ENCODE measurements at regions not wholly inside any gene's neighbourhood (a gene's known extent, or its start where the extent isn't known, plus 50 kb on each side); places are given as distances from the start of the nearest gene placed in this dataset.
"Not testable (repeated sequence)": the region's sequence is repeated elsewhere in the genome, so short reads cannot be mapped to it uniquely, and the experiment has no call there.

DNA sequence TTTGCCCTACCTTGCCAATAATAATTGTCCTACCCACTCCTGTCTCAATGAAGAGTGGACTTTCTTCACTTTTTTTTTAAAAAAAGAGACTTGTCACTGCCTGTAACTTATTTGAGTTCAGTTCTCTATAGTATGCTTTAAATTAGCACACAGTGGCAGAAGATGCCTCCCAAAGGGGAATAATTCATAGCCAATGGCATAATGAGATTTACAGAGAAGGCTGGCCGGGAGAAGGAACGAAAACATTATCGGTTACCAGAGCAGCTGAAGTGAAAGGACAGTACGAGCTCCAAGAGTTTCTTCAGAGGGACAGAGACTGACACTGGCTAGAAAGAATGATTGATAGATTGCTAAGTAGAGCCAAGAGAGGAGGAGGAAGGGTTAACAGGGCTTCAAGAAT, 356.3 kb downstream of the EMP1 start:
- no peak for DNase-seq

DNA sequence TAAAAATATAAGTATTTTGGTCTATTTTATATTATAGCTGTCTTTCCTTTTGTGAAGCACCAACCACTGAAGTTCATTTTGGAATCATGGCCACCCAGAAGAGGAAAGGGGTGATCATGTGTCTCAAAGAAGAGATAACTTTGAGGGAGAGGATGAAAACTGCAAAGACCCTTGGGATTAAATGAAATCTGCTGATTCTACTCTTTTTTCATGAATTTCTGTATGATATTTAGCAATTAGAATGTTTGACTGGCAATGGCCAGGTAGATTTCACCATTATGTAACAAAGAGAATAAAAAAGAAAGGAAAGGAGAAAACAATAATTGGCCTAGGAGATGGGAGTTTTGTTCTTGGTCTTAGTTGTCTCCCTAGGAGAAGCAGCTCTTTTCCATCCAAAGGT, 350.8 kb downstream of the EMP1 start:
- DNase-seq: no peak

DNA sequence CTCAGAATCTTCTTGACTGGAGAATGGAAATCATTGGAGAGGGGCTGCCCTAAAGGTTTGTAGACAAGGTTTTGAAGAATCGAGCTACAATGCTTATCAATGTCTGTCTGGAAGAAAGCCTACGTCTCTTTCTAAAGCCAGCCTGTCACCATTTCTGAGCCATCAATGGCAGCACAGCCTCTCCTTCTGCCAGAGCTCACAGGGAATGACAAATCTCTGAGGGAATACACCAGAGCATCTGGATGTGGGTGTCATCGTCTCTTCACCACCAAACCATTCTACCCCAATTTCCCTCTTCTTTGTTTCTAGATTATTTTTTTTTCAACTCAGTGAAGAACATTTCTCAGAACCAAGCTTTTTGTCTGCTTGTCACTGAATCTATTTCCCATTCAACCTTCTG, 349.7 kb downstream of the EMP1 start:
- DNase-seq: no peak

DNA sequence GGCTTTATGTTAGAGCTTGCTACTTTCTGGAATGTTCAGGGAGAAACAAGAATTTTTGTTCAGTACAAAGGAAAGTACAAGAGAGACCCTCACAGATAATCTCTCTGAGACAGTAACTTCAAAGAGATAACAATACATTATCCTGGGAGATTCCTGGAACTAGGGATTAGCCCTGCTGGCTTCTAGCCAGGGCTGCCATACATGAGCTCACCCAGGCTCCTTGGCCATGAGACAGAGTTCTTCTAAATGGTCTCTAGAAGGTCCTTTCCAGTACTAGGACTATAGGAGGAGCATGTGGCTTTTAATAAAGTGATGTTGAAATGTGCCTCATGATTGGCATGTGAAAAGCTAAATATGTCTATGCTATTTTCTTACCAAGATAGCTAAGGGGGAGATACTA, 342.5 kb downstream of the EMP1 start:
- no peak for DNase-seq

DNA sequence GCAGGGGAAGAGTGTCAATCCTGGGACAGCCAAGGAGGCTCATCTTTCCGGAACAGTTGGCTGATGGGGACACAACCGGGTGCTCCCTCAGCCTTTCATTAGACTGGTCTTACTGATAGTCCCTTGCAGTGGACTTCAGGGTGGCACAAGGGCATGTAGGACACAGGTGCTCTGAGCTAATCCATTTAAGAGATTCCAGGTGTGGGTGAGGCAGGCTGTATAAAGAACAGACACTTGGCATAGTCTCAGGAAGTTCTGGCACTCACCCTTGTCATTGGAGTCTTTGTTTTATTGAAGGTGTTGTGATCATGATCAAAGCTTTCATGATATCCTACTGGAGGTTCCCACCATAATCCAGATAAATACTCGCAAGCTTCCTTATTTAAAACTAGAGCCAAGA, 341.6 kb downstream of the EMP1 start:
- no peak for DNase-seq

DNA sequence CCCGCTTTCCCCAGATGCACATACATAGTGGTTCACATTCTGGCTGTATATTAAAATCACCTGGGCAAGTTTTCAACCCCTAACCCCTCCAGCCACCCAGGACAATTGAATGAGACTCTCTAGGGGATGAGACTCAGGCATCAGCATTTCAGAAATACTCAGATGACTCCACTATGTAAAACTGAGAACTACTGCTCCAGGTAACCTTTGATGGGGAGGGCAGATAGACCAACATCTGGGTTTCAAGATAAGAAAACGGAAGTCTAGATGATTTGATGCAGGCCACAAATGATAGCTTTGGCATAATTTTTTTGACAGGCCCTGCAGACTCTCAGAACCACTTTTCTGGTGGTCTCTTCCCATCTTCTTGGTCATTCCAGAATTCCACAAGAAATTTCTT, 341.1 kb downstream of the EMP1 start:
- no peak for DNase-seq

DNA sequence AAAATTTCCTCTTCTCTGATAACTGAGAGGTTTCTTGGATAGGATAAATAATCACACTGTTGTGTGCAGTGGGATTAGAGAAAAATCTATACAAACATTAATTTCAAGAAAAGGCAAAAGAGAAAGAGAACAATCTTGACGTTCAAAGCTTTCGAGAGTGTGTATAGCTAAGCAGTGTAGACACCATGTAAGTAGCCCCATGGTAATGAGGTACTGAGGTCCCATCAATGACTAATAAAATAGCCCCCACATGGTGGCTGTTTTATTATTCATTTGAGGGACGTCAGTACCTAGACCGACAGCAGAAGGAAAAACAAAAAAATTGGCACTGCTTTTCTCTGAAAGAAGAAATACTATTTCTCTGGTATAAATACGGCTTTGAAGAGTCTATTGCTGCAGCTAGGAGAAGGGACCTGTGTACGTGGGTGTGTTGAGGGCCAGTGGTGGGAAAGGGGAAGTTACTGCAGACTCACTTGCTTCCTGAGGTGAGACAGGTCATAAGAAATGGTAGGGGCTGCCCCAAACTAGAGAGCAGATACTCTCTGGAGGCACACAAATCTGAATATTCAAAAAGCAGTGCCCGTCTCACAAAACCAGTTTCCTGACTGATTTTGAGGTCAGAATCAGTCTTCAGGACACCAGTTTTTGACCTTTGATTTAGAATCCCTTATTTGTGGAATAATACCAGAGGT, 339.8 kb downstream of the EMP1 start:
- no peak for DNase-seq

DNA sequence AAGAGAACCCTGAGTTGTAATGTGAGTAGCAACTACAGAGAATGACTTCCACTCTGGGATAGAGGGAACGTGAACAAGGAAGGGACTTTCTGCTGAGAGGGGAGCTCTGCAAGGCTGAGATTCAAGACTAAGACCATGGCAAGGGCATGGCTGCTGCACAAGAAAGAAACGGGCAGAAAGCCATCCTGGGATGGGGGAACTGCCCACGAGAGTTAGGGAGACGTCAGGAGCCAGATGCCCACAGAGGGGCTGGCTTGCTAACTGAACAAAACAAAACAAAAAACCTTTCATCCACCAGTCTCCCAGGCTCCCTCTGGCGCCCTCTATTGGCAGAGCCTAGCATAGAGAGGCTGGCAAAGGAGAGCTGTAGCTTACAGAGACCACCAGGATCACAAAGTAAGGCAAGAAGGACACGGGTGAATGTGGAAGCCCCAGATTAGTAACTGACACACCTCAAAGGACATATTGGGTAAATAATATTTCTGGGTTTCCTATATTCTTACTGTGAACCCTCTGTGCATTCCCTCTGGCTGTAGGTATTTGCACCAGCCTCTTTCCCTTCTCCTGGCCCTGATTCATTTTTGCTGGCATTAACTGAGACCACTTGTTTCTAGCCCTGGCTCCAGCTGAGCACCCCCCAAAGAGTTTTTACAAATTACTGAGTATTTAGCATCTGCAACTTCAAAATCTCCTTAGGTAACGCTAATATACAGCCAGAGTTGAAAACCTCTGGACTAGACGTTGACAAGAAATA, 338.3 kb downstream of the EMP1 start:
- no peak for DNase-seq

DNA sequence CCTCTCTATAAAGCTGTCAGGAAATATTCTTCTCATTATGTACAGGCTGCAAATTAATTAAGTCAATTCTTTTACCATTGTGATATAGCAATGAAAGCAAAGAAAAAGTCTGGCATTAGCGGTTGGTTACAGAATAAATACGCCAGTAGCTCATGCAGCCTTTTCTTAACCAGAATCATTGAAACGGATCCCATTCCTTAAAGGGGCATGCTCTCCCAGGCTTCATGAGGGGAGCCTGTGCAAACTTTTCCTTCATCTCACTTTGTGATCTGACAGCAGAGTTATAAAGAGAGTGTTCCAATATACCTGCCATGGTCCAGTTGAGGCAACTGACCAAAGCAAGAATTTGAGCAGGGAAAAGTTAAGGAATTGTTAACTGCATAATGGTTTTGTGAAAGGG, 337.7 kb downstream of the EMP1 start:
- no peak for DNase-seq

DNA sequence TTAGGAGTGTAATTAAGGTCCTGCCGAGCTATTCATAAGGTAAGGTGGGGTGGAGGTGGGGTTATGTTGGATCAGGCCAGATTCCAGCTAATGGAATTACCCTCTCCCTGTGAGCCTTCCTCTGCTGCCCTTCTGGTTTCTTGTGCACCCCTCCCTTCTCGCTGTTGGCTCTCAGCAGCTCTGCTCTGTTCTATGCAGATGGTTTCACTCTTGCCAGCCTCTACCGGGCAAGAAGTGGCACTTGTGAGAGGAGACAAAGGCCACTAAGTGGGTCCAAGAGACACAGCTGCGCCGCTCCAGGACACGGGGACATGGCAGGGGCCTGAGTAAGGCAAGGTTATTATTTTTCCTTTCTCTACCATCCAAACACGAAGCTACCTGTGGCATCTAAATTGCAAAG, 334.4 kb downstream of the EMP1 start:
- no peak for DNase-seq

DNA sequence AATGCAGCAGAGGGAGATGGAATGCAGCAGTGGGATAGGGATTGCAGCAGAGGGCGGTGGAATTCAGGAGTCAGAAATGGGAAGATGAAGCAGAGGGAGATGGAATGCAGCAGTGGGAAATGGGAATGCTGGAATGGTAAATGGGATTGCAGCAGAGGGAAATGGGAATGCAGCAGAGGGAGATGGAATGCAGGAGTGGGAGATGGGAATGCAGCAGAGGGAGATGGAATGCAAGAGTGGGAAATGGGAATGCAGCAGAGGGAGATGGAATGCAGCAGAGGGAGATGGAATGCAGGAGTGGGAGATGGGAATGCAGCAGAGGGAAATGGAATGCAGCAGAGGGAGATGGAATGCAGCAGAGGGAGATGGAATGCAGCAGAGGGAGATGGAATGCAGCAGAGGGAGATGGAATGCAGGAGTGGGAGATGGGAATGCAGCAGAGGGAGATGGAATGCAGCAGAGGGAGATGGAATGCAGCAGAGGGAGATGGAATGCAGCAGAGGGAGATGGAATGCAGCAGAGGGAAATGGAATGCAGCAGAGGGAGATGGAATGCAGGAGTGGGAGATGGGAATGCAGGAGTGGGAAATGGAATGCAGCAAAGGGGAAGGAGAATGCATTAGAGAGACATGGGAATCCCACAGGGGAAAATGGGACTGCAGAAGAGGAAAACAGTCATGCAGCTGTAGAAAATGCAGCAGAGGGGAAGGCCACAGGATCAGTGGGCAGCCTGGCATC, 329.8 kb downstream of the EMP1 start:
- DNase-seq: not testable (repeated sequence)

DNA sequence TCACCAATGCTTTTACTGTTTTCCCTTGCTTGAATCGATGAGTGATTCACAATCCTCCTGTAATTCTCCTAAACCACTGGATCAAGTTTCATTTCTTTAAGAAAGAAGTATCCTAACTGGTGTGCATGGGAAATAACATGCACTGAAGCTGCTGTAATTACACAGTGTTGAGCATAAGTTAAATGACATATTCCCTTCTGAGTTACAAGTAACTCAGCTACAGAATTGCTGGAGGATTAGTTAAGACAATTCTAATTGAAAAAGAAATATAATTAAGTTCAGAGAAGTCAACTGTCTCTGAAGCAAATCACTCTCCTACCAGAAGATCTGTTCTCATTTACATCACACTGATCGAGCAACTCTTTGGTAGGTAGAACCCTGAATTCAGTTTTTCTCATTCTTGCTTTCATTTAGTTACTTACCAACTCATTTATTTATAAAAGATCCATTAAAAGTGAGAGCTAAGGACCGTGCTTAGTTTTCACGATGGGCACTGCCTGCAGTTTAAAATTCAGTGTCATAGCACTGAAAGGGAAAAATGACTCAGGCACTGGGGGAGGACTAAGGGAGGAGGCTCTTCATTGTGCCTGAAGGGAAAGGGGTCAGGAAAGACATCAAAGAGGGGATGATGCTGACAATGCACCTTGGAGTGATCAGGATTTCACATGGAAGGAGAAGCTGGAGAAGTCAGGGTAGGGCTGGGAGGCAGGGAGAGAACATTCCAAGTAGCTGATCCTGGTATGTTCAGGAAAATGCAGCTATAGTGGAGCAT, 327.2 kb downstream of the EMP1 start:
- no peak for DNase-seq

DNA sequence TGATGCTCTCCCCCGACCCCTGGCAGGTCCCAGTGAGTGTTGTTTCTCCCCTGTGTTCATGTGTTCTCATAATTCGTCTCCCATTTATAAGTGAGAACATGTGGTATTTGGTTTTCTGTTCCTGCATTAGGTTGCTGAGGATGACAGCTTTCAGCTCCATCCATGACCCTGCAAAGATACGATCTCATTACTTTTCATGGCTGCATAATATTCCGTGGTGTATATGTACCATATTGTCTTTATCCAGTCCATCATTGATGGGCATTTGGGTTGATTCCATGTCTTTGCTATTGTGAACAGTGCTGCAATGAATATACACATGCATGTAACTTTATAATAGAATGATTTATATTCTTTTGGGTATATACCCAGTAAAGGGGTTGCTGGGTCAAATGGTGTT, 321.5 kb downstream of the EMP1 start:
- not testable (repeated sequence) for DNase-seq

DNA sequence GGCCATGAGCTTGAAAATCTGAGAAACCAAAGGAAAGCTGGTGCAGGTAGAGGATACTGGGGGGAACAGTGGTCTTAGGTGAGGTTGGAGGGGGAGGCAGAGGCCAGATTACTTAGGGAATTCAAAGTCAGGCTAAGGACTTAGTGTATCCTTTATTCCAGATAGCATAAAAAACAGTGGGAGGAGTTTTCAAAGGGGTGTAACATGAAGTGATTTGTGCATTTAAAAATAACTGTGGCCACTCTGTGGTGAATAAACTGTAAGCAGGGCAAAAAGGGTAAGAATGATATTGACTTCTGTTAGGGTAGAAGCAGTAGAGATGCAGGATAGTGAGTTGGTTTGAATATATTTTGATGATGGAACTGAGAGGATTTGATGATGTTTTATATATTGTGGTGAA, 313.2 kb downstream of the EMP1 start:
- no peak for DNase-seq

DNA sequence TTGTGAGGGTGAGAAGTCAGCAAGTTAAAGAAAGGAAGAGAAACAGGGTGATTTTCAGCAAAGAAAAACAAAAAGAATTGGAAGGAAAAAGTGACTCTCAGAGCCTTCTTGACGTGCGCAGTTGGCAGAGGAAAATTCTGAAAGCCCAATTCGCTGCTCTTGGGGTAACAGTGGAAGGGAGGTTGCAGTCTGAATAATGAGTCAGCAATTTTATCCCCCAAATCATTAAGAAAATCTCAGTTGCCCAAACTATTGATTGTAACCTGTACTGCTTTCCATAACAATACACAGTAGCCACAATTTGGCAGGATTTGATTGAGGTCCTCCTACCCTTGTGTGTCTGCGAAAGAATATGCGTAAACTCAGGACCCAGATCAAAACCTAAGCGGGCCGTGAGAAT, 309.1 kb downstream of the EMP1 start:
- no peak for DNase-seq

DNA sequence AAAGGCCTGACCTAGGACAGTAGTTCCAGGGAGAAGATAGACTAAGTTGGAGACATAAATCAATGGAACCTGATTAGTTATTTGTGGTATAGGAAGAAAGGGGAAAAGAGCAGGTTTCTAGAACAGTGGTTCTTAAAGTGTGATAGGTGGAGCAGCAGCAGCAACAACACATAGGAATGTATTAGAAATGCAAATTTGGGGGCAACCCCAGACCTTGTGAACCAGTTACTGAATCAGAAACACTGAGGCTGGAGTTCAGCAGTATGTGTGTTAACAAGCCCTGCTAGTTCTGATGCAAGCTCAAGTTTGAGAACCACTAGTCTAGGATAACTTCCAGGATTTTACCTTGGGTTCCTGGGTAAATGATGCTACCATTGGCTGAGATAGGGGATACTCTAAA, 308.7 kb downstream of the EMP1 start:
- DNase-seq: no peak

DNA sequence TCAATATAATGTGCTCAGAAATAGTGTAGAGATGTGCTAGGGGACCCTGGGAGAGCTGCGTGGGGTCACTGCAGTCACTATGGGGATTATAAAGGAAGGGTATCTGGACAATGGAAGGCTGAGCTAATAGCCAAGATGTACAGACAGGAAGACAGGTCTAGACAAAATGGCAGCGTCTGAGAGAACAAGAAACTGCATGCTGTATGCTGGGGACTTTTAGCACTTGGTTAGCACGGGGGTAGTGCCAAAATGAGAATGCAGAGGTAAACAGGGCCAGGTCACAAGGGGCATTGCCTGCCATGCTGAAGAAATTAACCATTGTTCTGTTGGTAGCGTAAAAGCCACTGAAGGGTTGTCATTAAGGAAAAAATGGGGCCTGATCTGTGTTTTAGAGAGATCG, 308.2 kb downstream of the EMP1 start:
- no peak for DNase-seq

DNA sequence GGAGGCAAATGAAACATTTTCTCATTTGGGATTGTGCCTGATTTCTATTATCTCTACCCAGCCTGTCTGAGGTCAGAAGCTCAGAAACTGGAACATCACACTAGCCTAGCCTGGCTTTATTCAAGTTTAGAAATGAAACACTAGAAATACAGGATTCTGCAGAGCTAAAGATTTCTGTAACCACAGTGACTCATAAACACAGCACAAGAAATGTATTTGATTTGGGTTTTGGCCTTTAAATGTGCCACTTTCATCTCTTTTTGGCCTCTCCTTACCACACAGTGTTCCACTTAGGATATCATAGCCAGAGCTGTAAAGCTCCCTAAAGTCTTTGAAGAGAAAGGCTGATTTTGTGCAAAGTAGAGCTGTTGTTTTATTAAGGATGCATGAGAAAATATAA, 307.5 kb downstream of the EMP1 start:
- no peak for DNase-seq

DNA sequence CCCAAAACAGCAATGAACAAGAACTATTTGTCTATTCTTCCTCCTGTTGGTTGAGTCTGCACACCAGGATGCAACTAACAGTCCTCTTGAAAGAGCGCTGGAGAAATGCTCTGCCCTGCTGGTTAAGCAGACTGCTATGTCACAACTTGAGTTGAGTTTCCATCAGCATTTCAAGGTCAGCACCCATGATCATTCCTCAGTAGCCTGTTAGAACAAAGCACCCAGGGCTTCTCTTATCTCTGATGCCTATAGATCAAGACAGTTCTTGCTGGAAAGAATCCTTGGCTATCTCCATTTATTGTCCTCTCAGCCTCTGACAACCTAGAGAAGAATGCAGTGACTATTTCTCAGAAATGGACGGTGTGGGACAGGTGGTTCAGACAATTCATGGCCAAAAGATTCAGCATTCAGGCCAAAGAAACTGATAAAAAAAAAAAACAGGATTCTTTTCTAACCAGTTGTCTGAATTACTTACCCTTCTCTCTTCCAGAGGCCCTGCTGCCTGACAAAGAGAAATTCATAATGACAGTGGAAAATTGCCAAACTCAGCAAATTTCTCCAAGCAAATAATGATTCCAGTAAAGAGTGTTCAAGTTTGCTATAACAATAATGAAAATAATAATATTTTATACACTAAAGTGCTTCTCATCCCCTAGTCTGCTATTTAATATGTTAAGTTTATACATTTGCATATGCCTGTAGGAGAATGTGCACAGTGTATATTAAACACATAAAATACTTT, 306.7 kb downstream of the EMP1 start:
- no peak for DNase-seq

DNA sequence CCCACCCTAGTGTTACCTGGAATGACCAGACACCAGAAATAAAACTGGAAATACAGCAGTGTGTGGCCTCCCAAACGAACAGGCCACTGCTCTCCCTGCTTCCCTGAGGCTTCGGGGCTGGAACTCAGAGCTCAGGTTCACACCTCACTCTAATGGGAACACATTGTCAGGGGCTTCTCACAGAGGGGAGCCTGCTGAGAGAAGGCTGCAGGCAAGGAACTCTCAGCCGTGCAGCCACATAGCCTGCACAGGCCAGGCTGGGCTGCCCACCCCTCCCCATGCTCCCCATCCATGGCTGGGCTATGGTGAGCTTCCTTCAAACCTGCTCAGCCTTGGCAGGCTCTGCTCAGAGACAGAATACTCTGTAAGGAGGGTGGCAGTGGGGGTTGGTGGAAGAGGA, 302.5 kb downstream of the EMP1 start:
- DNase-seq: no peak

DNA sequence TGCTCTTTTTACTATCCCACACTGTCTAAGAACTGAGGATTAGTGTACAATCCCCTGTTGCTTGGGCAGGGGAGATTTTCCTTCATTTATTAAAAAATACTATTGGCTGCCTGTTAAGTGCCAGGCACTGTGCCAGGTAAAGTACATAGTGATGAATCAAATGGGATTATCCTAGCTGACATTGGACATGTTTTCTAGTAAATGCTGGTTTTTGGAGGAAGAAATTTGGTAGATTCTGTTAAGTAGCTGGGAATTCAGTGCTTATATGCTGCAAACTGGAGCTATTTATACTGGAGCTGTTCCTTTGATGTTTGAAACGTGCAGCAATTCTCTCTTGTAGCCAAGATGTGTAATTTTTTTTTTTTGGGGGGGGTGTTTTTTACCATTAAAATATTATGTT, 299.6 kb downstream of the EMP1 start:
- no peak for DNase-seq

DNA sequence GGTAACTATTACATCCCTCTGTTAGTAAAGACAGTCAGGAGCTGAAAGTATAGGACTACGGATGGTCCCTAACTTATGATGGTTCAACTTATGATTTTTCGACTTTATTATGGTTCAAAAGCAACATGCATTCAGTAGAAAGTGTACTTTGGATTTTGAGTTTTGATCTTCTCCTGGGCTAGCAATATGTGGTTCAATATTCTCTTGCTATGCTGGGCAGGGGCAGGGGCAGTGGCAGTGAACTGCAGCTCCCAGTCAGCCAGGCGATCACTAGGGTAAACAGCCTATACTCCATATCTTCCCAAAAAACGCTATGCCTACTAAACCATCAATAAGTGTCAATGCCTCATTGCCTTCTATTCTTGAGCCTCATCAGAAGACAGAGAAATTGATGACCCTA, 292.7 kb downstream of the EMP1 start:
- no peak for DNase-seq

DNA sequence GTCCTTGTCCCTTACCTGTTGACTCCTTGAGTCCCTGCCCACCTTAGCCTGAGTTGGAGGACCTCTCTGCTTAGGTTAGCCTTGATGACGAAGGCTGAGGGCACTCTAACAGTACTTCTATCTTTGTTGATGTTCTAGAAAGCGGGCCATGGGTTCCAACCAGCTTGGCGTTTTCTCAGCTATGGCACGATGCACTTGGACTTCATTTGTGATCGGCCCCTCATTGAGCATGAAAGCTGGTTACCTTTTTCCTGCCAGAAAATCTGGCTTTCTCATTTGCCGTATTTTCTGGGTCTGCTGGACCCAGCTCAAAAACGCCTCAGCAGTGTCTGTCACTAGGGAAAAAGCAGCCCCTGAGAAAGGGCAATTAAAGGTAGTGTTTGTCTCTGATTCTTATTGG, 290.8 kb downstream of the EMP1 start:
- DNase-seq: no peak

All from central memory CD4-positive, alpha-beta T cell (primary cell).